Activated naive CD8-positive, alpha-beta T cell treated with anti-CD3 and anti-CD28 coated beads for 36 hours (primary cell): ENCODE measurements at regions not wholly inside any gene's neighbourhood (a gene's known extent, or its start where the extent isn't known, plus 50 kb on each side); places are given as distances from the start of the nearest gene placed in this dataset.

Experiments used
- DNase-seq: peaks from one replicate; pipeline ENCODE4 v3.0.0; 2021
- H3K27ac Mint-ChIP-seq: one replicate; pipeline ENCODE4 v1.8.0; 2022; ENCODE audit warnings: mild to moderate bottlenecking, moderate library complexity, mixed read lengths
- H3K27me3 Mint-ChIP-seq: one replicate; pipeline ENCODE4 v1.8.0; 2022; ENCODE audit warnings: mild to moderate bottlenecking, mixed read lengths
- H3K36me3 Mint-ChIP-seq: one replicate; pipeline ENCODE4 v1.8.0; 2021; ENCODE audit warnings: mild to moderate bottlenecking, mixed read lengths
- H3K4me1 Mint-ChIP-seq: one replicate; pipeline ENCODE4 v1.8.0; 2021; ENCODE audit warnings: mixed read lengths
- H3K4me3 Mint-ChIP-seq: one replicate; pipeline ENCODE4 v1.8.0; 2022; ENCODE audit warnings: mild to moderate bottlenecking, moderate library complexity, mixed read lengths
- H3K9me3 Mint-ChIP-seq: one replicate; pipeline ENCODE4 v1.8.0; 2022; ENCODE audit warnings: mixed read lengths

- no peaks in the 10 kb centered on the region for H3K27me3 Mint-ChIP-seq
- H3K36me3 Mint-ChIP-seq: no peaks in the 10 kb centered on the region
- H3K27ac Mint-ChIP-seq: no peak overlapping the region
- H3K4me3 Mint-ChIP-seq: no peak overlapping the region
- peaks cover 3% of the 10 kb centered on the region for H3K9me3 Mint-ChIP-seq
- H3K4me1 Mint-ChIP-seq: no peaks in the 10 kb centered on the region
- DNase-seq: no peak
These were observed 1027.9 kb upstream of the ADGRB3 start for GRCh38 chr6:67606906-67607828.

DNA sequence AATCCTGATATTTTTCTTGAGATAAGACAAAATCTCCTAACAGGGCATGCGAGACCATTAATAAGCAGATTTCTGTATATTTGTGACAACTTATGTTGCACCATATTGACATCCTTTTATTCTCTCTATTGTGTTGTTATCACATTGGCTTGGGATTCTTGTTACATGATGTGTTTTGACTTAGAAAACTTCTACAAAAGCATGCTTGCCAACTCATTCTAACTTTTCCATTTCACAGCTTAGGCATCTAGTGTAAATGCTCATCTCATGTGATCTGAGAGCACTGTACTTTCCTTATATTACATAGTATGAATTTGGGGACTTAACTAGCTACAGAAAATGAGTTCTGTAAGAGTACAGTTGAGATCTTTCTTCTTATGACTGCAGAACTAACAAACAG lies 1040.7 kb upstream of the ADGRB3 start:
- Mint-ChIP-seq H3K9me3 (peaks cover 10% of the 10 kb centered on the region), H3K27ac (no peak overlapping the region), H3K36me3 (no peaks in the 10 kb centered on the region), H3K4me1 (no peaks in the 10 kb centered on the region), H3K27me3 (no peaks in the 10 kb centered on the region), H3K4me3 (no peak overlapping the region)
- no peak for DNase-seq

GRCh38 chr6:67593247-67593646 lies 1041.8 kb upstream of the ADGRB3 start:
- Mint-ChIP-seq H3K27me3 (no peaks in the 10 kb centered on the region), H3K36me3 (no peaks in the 10 kb centered on the region), H3K27ac (no peak overlapping the region), H3K4me3 (no peak overlapping the region), H3K9me3 (peaks cover 10% of the 10 kb centered on the region), H3K4me1 (no peaks in the 10 kb centered on the region)
- no peak for DNase-seq

DNA sequence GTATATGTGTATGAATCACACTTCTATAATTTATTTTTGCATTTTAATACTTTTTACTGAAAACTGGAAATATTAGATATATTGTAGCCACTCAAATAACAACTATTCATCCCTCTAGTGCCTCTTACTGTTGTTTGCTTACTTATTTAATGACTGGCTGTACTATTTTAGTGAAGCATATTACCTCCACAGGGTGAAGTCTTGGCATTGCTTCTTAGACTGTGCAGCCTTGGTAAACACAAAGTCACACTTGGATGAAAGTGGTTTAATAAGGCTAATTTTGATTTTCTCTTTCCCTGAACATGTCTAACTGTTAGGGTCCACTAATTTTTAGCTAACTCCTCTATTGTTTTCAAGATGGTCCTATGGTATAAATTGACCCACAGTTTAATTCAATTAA lies 1043.2 kb upstream of the ADGRB3 start:
- Mint-ChIP-seq H3K27ac (no peak overlapping the region), H3K27me3 (no peaks in the 10 kb centered on the region), H3K4me1 (no peaks in the 10 kb centered on the region), H3K4me3 (no peak overlapping the region), H3K9me3 (peaks cover 13% of the 10 kb centered on the region), H3K36me3 (no peaks in the 10 kb centered on the region)
- no peak for DNase-seq

DNA sequence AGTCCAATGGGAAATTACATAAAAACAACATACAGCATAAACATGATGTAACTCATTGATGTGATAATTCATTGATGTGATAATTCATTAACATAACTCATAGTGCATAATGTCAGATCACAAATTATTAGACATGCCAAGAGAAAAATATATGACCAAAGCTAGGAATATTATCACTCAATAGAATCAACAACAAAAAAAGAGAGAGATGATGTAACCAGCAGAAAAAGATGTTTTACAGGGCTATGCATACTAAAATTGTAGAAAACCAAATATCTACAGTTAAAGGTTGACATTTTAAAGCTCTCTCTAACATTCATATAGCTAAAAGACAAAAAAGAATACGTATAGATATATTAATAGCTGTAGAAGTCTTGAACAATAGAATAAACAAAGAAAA lies 1067.2 kb upstream of the ADGRB3 start:
- Mint-ChIP-seq H3K9me3 (peaks cover 4% of the 10 kb centered on the region), H3K36me3 (no peaks in the 10 kb centered on the region), H3K4me1 (no peaks in the 10 kb centered on the region), H3K4me3 (no peak overlapping the region), H3K27ac (no peak overlapping the region), H3K27me3 (no peaks in the 10 kb centered on the region)
- DNase-seq: no peak

DNA sequence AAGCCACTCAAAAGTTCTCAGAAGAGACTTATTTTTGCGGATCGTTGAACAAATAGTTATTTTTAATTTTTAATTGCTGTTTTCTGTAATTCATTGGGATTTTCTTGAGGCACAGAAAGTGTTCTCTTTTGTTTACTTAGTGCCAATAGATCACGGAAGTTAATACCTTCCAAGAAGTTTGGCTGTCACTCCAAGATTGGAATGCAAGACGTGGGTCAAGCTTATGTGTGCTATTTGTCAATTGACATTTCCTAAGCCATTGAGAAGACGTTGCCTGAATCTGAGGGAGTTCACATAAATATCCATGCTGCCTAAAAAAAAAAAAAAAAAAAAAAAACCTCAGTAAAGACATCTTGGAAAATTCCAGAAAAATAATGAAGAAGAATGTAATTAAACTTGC lies 1071.4 kb upstream of the ADGRB3 start:
- H3K27ac Mint-ChIP-seq: no peak overlapping the region
- H3K27me3 Mint-ChIP-seq: no peaks in the 10 kb centered on the region
- no peaks in the 10 kb centered on the region for H3K9me3 Mint-ChIP-seq
- H3K36me3 Mint-ChIP-seq: no peaks in the 10 kb centered on the region
- H3K4me3 Mint-ChIP-seq: no peak overlapping the region
- H3K4me1 Mint-ChIP-seq: no peaks in the 10 kb centered on the region
- no peak for DNase-seq

- DNase-seq: no peak
- no peaks in the 10 kb centered on the region for H3K27me3 Mint-ChIP-seq
- peaks cover 7% of the 10 kb centered on the region for H3K9me3 Mint-ChIP-seq
- H3K4me3 Mint-ChIP-seq: no peak overlapping the region
- H3K4me1 Mint-ChIP-seq: no peaks in the 10 kb centered on the region
- H3K36me3 Mint-ChIP-seq: no peaks in the 10 kb centered on the region
- no peak overlapping the region for H3K27ac Mint-ChIP-seq
These were observed 1075.0 kb upstream of the ADGRB3 start for GRCh38 chr6:67560068-67560467.

- H3K4me3 Mint-ChIP-seq: no peak overlapping the region
- H3K9me3 Mint-ChIP-seq: peaks cover 8% of the 10 kb centered on the region
- H3K36me3 Mint-ChIP-seq: no peaks in the 10 kb centered on the region
These were observed 1076.1 kb upstream of the ADGRB3 start for GRCh38 chr6:67558985-67559384.

GRCh38 chr6:67544851-67545452 lies 1090.1 kb upstream of the ADGRB3 start:
- peaks cover 21% of the 10 kb centered on the region for H3K9me3 Mint-ChIP-seq
- DNase-seq: no peak
- no peaks in the 10 kb centered on the region for H3K27me3 Mint-ChIP-seq
- H3K4me1 Mint-ChIP-seq: no peaks in the 10 kb centered on the region
- no peak overlapping the region for H3K27ac Mint-ChIP-seq
- no peak overlapping the region for H3K4me3 Mint-ChIP-seq
- H3K36me3 Mint-ChIP-seq: no peaks in the 10 kb centered on the region

More at GRCh38 chr6:67558985-67559384, 1076.1 kb upstream of the ADGRB3 start:
- Mint-ChIP-seq H3K27me3 (no peaks in the 10 kb centered on the region), H3K4me1 (no peaks in the 10 kb centered on the region), H3K27ac (no peak overlapping the region)
- DNase-seq: no peak

- Mint-ChIP-seq H3K27ac (no peak overlapping the region), H3K27me3 (no peaks in the 10 kb centered on the region), H3K4me1 (no peaks in the 10 kb centered on the region), H3K9me3 (peaks cover 19% of the 10 kb centered on the region), H3K4me3 (no peak overlapping the region), H3K36me3 (no peaks in the 10 kb centered on the region)
- no peak for DNase-seq
These were observed 1093.5 kb upstream of the ADGRB3 start for GRCh38 chr6:67541586-67541985.

GRCh38 chr6:67538032-67538431 lies 1097.0 kb upstream of the ADGRB3 start:
- Mint-ChIP-seq H3K9me3 (peaks cover 9% of the 10 kb centered on the region), H3K36me3 (no peaks in the 10 kb centered on the region), H3K4me1 (no peaks in the 10 kb centered on the region), H3K27me3 (no peaks in the 10 kb centered on the region), H3K4me3 (no peak overlapping the region), H3K27ac (no peak overlapping the region)
- DNase-seq: no peak

- DNase-seq: no peak
- no peak overlapping the region for H3K4me3 Mint-ChIP-seq
- no peaks in the 10 kb centered on the region for H3K27me3 Mint-ChIP-seq
- no peaks in the 10 kb centered on the region for H3K36me3 Mint-ChIP-seq
- no peak overlapping the region for H3K27ac Mint-ChIP-seq
- no peaks in the 10 kb centered on the region for H3K4me1 Mint-ChIP-seq
- H3K9me3 Mint-ChIP-seq: peaks cover 4% of the 10 kb centered on the region
These were observed 1099.1 kb upstream of the ADGRB3 start for GRCh38 chr6:67535946-67536345.

GRCh38 chr6:67506352-67506751 lies 1128.7 kb upstream of the ADGRB3 start:
- Mint-ChIP-seq H3K27me3 (no peaks in the 10 kb centered on the region), H3K27ac (no peak overlapping the region), H3K36me3 (no peaks in the 10 kb centered on the region), H3K4me3 (no peak overlapping the region), H3K9me3 (peaks cover 2% of the 10 kb centered on the region), H3K4me1 (no peaks in the 10 kb centered on the region)
- no peak for DNase-seq

DNA sequence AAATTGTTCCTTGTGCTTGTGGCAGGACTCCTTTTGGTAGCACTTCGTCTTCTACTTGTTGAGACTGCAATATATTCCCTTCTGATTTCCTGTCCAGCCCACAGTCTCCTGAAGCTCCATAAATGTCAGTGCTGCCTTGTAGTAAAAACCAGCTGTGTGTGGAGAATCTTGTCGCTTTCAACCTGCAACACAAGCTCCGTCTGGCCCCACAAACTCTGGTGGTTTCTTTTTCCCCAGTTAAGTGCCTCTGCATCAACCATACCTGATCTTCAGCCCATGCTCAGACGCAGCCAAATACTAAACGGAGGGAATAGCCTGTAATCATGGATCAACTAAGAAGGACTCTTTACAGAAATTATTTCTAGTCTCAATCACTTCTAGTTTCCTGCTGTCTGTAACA lies 1133.3 kb upstream of the ADGRB3 start:
- no peak overlapping the region for H3K27ac Mint-ChIP-seq
- H3K4me3 Mint-ChIP-seq: no peak overlapping the region
- no peaks in the 10 kb centered on the region for H3K4me1 Mint-ChIP-seq

DNA sequence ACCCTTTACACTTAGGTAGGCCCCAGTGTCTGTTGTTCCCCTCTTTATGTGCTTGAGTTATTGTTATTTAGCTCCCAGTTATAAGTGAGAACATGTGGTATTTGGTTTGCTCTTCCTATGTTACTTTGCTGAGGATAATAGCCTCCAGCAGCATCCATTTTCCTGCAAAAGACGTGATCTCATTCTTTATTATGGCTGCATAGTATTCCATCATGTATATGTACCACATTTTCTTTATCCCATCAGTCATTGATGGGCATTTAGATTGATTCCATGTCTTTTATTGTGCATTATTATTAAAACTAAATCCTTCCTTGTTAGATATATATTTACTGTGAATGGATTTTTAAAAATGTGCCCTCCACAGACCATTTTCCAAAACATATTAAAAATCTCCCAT lies 1137.3 kb upstream of the ADGRB3 start:
- H3K36me3 Mint-ChIP-seq: no peaks in the 10 kb centered on the region
- H3K4me1 Mint-ChIP-seq: no peaks in the 10 kb centered on the region

More for the DNA sequence above, 1133.3 kb upstream of the ADGRB3 start:
- Mint-ChIP-seq H3K36me3 (no peaks in the 10 kb centered on the region), H3K9me3 (peaks cover 5% of the 10 kb centered on the region), H3K27me3 (no peaks in the 10 kb centered on the region)
- no peak for DNase-seq

DNA sequence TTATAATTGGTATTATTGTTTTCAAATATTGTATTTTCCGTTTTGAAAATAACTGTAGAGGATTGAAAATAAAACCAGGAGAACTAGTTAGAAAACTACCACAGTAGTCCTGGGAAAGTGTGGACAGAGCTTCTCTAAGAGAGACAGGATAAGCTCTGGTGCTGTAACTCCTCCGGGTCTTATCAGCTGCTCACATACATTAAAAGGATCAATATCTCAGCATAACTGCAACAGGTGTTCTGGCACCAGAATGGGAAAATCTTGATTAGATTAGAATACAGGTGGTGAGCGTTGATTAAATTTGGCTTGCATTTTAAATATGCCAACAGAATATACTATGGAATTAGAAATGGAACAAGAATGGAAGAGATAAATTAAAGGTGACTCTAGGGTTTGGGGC lies 1138.9 kb upstream of the ADGRB3 start:
- no peaks in the 10 kb centered on the region for H3K27me3 Mint-ChIP-seq
- no peak overlapping the region for H3K27ac Mint-ChIP-seq
- H3K36me3 Mint-ChIP-seq: no peaks in the 10 kb centered on the region
- no peak for DNase-seq
- H3K9me3 Mint-ChIP-seq: peaks cover 6% of the 10 kb centered on the region
- no peaks in the 10 kb centered on the region for H3K4me1 Mint-ChIP-seq
- no peak overlapping the region for H3K4me3 Mint-ChIP-seq

More for the DNA sequence above, 1137.3 kb upstream of the ADGRB3 start:
- peaks cover 5% of the 10 kb centered on the region for H3K9me3 Mint-ChIP-seq
- H3K27ac Mint-ChIP-seq: no peak overlapping the region
- DNase-seq: no peak
- no peak overlapping the region for H3K4me3 Mint-ChIP-seq
- no peaks in the 10 kb centered on the region for H3K27me3 Mint-ChIP-seq
